HUDEP-2 (cell line): ENCODE measurements at regions not wholly inside any gene's neighbourhood (a gene's known extent, or its start where the extent isn't known, plus 50 kb on each side); places are given as distances from the start of the nearest gene placed in this dataset.

Experiments
- DNase-seq, 76 experiments: peaks; one replicate each; lab custom pipeline; 2025; ENCODE audit not compliant: unreplicated experiment in 76 of 76; lab: John Stamatoyannopoulos, UW

DNA sequence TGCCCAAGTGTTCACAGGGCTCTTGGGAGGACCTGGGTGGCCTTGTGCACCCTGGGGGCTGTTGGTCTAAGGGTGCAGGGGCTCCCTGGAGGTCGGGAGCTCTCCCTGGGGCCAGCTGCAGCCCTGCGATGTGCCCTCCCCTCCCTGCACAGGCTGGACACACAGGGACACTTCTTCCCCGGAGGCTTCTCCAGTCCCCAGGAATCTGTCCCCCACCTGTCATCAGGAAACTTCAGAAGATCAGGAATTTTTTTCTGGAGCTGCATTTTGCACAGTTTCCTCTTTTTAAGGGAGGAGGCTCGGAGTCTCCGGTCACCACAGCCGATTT lies 66.9 kb upstream of the BHLHE23 start:
- DNase-seq = no peak

- no peak for DNase-seq
Observed at GRCh38 chr20:63072991-63073737, 66.4 kb upstream of the BHLHE23 start.

DNA sequence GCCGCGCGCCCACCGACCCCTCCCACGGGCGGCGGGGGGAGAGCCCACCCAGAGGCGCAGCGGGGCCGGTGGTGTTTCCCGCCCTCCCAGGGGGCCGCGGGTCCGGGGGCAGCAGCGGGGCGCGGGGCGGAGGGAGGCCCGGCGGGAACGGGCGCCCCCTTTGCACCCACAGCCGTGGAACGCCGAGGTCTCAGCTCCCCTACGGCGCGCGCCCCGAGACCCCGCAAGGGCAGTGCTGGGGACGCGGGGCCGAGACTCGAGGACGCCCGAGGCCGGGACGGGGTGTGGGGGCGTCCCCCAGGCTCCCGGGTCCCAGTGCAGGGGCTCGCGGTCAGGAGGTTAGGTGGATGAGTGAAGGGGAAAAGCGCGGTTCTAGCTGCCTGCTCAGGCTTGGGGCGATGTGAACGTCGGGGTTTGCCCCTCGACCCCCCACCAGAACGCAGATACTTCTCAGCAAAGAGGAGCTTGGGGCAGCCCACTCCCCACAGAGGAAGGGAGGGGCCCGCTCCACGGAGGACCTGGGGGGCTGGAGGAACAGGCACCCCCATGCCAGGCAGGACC lies 65.5 kb upstream of the BHLHE23 start:
- DNase-seq = no peak

- peak in 10 of 76 experiments; percentile 5 to 33 (median 18) for DNase-seq
Observed at GRCh38 chr20:63071541-63072181, 64.9 kb upstream of the BHLHE23 start.

DNA sequence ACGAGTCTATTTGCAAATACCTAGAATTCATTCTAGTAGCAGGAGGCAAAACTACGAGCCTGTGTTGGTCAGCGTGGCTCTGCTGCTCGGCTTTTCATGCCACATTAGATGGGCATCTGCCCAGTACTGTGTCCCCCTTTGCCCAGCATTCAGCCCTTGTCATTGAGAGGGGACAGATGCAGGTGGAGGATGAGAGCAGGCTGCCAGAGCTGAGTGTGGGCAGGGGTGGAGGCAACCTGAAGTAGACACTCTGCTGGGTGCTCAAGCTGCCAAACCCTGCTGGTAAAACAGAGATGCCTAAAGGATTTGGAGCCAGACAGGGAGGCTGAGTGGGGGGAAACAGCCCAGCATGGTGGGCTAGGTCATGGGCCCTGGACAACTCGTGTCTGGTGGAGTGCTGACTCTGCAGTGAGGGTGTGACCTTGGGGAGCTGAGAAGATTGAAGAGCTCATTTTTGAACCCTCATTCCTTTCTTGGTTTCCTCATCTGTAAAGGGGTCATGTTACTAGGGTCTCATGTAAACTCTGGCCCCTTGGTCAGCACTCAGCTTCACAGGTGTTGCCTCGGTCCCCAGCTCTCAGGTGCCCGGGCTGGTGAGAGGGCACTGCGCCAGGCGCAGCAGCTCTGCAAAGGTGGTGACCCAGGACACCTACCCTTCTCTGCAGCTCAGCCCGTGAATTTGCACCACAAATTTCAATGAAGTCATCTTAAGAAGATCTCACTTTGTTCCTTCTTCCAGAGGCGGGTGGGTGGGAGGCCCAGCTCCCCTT lies 64.2 kb upstream of the BHLHE23 start:
- DNase-seq = no peak

GRCh38 chr20:63070301-63070625 lies 63.5 kb upstream of the BHLHE23 start:
- DNase-seq = no peak

- no peak for DNase-seq
Observed at GRCh38 chr20:63068711-63069367, 62.1 kb upstream of the BHLHE23 start.

- DNase-seq = no peak
Observed at GRCh38 chr20:63067721-63068560, 61.2 kb upstream of the BHLHE23 start.

DNA sequence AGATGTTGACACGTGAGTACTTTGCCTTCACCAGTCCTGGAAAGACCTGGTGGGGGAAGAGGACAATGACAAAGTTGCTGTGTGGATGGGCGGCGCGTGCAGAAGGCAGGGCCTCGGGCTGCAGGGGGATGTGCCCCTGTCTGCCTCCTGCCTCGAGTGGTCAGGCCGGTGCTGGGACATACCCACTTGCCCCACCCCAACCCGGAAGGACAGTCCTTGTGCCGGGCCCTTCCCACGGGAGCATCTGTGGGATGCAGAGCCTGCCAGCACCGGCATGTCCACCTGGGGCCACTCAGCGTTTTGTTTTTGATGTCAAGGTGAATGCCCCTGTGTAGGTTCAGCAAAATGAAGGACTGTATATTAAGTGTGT lies 60.5 kb upstream of the BHLHE23 start:
- DNase-seq = no peak

DNA sequence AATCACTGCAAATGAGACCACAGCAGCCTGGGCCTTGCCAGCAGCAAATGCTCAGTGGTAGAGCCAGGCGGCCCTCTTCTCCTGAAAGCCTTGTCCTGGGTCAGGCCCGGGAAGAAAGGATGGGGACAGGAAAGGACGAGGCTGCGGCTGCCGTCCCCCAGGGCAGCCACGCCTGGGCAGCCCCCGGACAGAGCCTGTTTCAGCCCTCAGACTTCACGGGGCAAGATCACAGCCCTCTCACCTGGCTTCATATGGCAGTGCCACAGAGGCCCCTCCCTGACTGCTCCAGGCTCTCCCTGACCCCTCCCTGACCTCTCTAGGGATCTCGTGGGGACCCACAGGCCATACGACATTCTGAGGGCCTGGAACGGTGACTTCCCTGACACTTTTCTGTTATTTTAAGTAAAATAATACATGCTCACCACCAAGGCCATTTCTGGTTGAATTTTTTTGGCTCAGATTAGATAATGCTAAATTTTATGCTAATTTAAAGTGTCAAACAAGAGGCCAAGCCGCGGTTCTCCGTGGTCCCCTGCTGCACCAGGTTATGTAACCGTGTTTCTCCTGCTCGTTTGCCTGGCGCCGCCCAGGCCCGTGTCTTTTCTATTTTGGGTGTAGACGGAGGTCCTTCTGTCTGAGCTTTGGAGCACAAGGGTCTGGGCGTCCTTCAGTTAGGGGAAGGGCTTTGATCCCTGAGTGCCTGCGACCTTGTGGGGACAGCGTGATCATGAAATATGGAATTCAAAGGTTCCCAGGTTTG lies 59.9 kb upstream of the BHLHE23 start:
- DNase-seq = no peak

- no peak for DNase-seq
Observed at GRCh38 chr20:63065911-63066310, 59.1 kb upstream of the BHLHE23 start.

DNA sequence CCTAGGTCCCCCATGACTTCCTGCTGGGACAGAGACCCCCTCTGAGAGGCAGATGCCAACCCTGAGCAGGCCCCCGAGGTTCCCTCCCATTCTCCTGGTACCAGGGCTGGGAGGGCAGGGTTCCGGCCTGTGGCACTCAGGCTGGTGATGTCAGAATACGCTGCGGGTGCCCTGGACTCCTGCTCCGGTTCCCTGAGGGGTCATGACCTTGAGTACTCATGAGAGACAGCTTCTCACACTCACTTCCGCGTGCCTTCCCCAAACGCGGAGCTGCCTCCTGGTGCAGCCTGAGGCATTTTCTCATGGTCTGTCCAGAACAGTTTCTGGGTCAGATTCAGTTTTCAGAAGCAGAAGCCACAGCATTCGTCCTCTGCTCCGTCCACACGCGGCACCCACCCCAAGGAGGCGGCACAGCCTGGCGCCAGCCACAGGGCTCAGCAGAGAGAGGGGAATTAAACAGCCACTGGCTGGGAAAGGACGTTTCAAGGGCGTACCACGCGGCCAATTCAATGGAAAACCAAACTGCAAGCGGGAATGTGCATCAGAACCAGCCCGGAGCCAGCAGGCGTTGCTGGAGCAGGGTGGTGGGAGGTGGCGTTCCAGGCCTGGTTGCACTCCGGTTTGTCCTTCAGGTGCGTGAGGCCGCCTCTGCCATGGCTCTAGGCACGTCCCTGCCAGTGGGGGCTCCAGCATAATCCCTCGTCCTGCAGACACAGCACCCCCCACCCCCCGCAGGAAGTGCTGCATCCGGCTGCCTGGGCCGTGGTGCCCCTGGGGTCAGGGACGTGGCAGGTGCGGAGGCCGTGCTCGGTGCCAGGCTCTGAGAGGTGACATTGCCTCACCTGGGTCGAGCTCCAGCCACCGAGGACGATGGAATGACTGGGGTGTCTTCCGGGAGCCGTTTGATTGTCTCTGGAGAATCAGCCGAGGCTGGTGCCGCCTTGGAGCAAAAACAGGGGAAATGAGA lies 58.3 kb upstream of the BHLHE23 start:
- DNase-seq = no peak

DNA sequence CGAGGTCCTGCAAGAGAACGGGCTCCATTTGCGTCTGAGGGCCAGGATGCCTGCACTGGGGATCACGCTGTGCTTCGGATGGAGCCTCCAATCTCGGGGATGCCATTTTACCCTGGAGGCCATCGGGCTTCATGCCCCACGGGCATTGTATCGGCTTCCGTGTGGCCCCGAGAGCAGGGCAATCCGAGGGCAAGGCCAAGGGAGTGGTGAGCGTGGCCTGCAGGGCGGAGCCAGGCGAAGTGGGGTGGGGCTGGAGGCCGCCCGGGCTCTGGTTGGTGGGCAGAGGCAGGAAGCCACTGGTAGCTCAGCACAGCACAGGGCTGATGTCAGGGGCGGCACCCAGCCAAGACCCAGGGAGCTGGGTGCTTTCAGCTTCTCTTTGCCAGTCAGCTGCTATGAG lies 57.5 kb upstream of the BHLHE23 start:
- DNase-seq = peak in 3 of 76 experiments; percentile 6 to 16 (median 15)

DNA sequence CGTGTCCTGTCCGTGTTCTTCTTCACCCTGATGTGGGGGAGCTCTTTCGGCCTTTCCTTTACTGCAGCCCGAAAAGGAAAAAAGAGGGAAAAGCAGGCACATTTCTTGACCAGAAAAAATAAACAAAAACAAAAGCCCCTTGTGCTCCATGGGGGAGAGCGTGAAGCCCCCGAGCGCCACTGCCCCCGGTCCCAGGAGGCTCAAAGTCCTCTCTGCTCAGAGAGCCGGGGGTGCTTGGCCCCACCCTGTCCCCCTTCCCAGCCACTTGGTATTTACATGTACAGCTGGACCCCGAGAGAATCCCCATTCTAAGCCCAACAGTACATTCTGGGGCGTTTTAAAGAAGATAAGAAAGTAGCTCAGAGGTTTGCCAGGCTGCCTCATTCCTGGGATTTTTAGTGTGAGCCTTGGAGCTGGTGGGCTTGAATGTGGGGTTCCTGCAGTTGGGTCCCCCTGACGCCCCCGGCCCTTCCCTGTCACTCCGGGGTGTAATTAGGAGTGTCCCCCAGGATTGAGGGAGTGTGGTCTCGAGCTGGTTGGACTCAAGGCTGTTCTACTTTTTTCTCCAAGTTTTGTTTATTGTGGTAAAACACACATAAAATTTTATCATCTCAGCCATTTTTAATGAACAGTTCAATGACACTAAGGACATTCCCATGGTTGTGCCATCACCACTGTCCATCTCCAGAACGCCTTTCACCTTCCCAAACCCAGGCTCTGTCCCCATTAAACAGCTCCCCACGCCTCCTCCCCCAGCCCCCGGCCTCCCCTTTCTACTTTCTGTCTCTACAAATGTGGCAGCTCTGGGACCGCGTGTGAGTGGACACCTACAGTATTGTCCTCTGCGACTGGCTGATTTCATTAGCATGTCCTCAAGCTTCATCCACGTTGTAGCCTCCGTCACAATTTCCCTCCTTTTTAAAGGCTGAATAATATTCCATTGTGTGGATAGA lies 55.7 kb upstream of the BHLHE23 start:
- no peak for DNase-seq

GRCh38 chr20:63061771-63062100 lies 55.0 kb upstream of the BHLHE23 start:
- no peak for DNase-seq

GRCh38 chr20:63061051-63061770 lies 54.4 kb upstream of the BHLHE23 start:
- DNase-seq = no peak
